ENCODE measurements at regions not wholly inside any gene's neighbourhood (a gene's known extent, or its start where the extent isn't known, plus 50 kb on each side); places are given as distances from the start of the nearest gene placed in this dataset.

GRCh38 chr16:51401673-51402072 lies 250.6 kb upstream of the SALL1 start:
- TF ChIP-seq CTCF (IDR thresholded peaks at IDR 0.05), result no peak
- ATAC-seq (ENCODE audit: low FRiP score) (no peak), DNase-seq (ENCODE audit: low spot score) (no peak)

GRCh38 chr16:51399908-51400670 lies 249.0 kb upstream of the SALL1 start:
- no peak for TF ChIP-seq CTCF (IDR thresholded peaks at IDR 0.05)
- no peak for DNase-seq (ENCODE audit: low spot score)
- ATAC-seq (ENCODE audit: low FRiP score), result no peak

GRCh38 chr16:51394421-51394820 lies 243.4 kb upstream of the SALL1 start:
- no peak for TF ChIP-seq CTCF (IDR thresholded peaks at IDR 0.05)
- no peak for DNase-seq (ENCODE audit: low spot score)
- no peak for ATAC-seq (ENCODE audit: low FRiP score)

- no peak for TF ChIP-seq CTCF (IDR thresholded peaks at IDR 0.05)
- ATAC-seq (ENCODE audit: low FRiP score), result no peak
- DNase-seq (ENCODE audit: low spot score), result no peak
Observed at GRCh38 chr16:51393381-51394005, 242.4 kb upstream of the SALL1 start.

GRCh38 chr16:51392521-51393187 lies 241.6 kb upstream of the SALL1 start:
- TF ChIP-seq CTCF (IDR thresholded peaks at IDR 0.05), result no peak
- no peak for ATAC-seq (ENCODE audit: low FRiP score)
- no peak for DNase-seq (ENCODE audit: low spot score)

- no peak for TF ChIP-seq CTCF (IDR thresholded peaks at IDR 0.05)
- DNase-seq (ENCODE audit: low spot score), result no peak
- ATAC-seq (ENCODE audit: low FRiP score), result no peak
Observed at GRCh38 chr16:51391798-51392511, 240.9 kb upstream of the SALL1 start.

All from omental fat pad (tissue), 3 donors.